ENCODE measurements at regions not wholly inside any gene's neighbourhood (a gene's known extent, or its start where the extent isn't known, plus 50 kb on each side); places are given as distances from the start of the nearest gene placed in this dataset.

DNA sequence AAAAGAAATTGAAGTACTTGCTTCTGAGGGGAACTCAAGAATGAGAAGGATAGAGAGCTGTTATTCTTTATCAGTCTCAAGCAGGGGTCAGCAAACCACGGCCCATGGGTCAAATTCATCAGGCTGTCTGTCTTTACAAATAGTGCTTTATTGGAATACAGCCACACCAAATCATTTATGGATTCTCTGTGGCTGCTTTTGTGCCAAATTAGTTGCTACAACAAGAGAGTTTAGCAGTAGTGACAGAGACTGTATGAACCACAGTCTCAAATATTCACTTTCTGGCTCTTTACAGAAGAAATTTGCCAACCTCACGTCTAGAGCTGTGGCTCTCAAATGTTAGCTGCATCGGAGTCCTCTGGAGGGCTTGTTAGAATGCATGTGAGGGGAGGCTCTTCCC lies 258.0 kb upstream of the RARB start:
- TF ChIP-seq, protein P1, sequence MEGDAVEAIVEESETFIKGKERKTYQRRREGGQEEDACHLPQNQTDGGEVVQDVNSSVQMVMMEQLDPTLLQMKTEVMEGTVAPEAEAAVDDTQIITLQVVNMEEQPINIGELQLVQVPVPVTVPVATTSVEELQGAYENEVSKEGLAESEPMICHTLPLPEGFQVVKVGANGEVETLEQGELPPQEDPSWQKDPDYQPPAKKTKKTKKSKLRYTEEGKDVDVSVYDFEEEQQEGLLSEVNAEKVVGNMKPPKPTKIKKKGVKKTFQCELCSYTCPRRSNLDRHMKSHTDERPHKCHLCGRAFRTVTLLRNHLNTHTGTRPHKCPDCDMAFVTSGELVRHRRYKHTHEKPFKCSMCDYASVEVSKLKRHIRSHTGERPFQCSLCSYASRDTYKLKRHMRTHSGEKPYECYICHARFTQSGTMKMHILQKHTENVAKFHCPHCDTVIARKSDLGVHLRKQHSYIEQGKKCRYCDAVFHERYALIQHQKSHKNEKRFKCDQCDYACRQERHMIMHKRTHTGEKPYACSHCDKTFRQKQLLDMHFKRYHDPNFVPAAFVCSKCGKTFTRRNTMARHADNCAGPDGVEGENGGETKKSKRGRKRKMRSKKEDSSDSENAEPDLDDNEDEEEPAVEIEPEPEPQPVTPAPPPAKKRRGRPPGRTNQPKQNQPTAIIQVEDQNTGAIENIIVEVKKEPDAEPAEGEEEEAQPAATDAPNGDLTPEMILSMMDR (IDR thresholded peaks at IDR 0.05) = no peak
- TF ChIP-seq, protein P2, sequence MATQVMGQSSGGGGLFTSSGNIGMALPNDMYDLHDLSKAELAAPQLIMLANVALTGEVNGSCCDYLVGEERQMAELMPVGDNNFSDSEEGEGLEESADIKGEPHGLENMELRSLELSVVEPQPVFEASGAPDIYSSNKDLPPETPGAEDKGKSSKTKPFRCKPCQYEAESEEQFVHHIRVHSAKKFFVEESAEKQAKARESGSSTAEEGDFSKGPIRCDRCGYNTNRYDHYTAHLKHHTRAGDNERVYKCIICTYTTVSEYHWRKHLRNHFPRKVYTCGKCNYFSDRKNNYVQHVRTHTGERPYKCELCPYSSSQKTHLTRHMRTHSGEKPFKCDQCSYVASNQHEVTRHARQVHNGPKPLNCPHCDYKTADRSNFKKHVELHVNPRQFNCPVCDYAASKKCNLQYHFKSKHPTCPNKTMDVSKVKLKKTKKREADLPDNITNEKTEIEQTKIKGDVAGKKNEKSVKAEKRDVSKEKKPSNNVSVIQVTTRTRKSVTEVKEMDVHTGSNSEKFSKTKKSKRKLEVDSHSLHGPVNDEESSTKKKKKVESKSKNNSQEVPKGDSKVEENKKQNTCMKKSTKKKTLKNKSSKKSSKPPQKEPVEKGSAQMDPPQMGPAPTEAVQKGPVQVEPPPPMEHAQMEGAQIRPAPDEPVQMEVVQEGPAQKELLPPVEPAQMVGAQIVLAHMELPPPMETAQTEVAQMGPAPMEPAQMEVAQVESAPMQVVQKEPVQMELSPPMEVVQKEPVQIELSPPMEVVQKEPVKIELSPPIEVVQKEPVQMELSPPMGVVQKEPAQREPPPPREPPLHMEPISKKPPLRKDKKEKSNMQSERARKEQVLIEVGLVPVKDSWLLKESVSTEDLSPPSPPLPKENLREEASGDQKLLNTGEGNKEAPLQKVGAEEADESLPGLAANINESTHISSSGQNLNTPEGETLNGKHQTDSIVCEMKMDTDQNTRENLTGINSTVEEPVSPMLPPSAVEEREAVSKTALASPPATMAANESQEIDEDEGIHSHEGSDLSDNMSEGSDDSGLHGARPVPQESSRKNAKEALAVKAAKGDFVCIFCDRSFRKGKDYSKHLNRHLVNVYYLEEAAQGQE (IDR thresholded peaks at IDR 0.05; ENCODE audit: insufficient read depth in 1 of 2, low read depth in 2 of 2, low read length in 1 of 2) = no peak
